Panc1 (cell line): ENCODE measurements at regions not wholly inside any gene's neighbourhood (a gene's known extent, or its start where the extent isn't known, plus 50 kb on each side); places are given as distances from the start of the nearest gene placed in this dataset.

ENCODE experiments used
- POLR2AphosphoS5 ChIP-seq: IDR thresholded peaks from 2 replicates; pipeline ENCODE4 v1.6.1; 2012; ENCODE audit warnings: mild to moderate bottlenecking, low read depth, low read length, moderate library complexity
- SIN3A ChIP-seq: IDR thresholded peaks from 2 replicates; pipeline ENCODE4 v1.6.1; 2012; ENCODE audit warnings: low read depth, mild to moderate bottlenecking, low read length, moderate library complexity, borderline replicate concordance; ENCODE audit not compliant: insufficient read depth
- TF ChIP-seq, protein P1 (sequence below): fragments of 450-650 bp; IDR thresholded peaks from 2 replicates; pipeline ENCODE4 v1.5.1; 2017; ENCODE audit warnings: mild to moderate bottlenecking

DNA sequence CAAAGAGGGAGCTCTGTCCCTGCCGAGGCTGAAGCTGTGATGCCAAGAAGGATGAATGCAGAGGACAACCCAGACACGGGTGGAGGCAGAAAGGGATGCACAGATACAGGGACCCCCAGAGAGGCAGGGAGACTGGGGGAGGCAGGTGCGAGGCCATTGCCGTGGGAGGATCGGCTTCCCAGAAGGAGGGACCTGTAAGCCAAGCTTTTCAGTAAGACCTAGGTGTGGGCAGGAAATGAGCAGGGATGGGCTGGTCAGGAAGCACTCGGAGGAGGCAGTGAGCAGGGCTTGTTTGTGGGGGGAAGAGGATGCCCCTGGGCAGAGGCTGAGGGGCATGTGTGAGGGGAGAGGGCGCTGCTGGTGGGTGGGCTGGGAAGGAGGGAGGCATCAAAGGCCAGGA, 67.7 kb upstream of the WNT4 start:
- TF ChIP-seq, protein P1, sequence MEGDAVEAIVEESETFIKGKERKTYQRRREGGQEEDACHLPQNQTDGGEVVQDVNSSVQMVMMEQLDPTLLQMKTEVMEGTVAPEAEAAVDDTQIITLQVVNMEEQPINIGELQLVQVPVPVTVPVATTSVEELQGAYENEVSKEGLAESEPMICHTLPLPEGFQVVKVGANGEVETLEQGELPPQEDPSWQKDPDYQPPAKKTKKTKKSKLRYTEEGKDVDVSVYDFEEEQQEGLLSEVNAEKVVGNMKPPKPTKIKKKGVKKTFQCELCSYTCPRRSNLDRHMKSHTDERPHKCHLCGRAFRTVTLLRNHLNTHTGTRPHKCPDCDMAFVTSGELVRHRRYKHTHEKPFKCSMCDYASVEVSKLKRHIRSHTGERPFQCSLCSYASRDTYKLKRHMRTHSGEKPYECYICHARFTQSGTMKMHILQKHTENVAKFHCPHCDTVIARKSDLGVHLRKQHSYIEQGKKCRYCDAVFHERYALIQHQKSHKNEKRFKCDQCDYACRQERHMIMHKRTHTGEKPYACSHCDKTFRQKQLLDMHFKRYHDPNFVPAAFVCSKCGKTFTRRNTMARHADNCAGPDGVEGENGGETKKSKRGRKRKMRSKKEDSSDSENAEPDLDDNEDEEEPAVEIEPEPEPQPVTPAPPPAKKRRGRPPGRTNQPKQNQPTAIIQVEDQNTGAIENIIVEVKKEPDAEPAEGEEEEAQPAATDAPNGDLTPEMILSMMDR: no peak
- TF ChIP-seq POLR2AphosphoS5 (no peak), SIN3A (no peak)
